ENCODE measurements at regions not wholly inside any gene's neighbourhood (a gene's known extent, or its start where the extent isn't known, plus 50 kb on each side); places are given as distances from the start of the nearest gene placed in this dataset.

- TF ChIP-seq CTCF (IDR thresholded peaks at IDR 0.05): no peak
These were observed 166.4 kb downstream of the GADD45G start for GRCh38 chr9:89771205-89771604.

GRCh38 chr9:89773170-89773569 lies 168.4 kb downstream of the GADD45G start:
- H3K27ac Mint-ChIP-seq: no peak overlapping the region
- no peaks in the 10 kb centered on the region for H3K36me3 Mint-ChIP-seq (ENCODE audit: low read depth)
- DNase-seq: no peak
- peaks cover 24% of the 10 kb centered on the region for H3K4me1 Mint-ChIP-seq
- TF ChIP-seq CTCF (IDR thresholded peaks at IDR 0.05): no peak
- H3K4me3 Mint-ChIP-seq: no peak overlapping the region
- H3K9me3 Mint-ChIP-seq: no peaks in the 10 kb centered on the region
- peaks cover 18% of the 10 kb centered on the region for H3K27me3 Mint-ChIP-seq (ENCODE audit: low read depth, poor library complexity)

More at GRCh38 chr9:89771205-89771604, 166.4 kb downstream of the GADD45G start:
- Mint-ChIP-seq H3K27me3 (ENCODE audit: low read depth, poor library complexity) (peaks cover 10% of the 10 kb centered on the region), H3K9me3 (peaks cover 3% of the 10 kb centered on the region), H3K4me1 (peaks cover 16% of the 10 kb centered on the region), H3K27ac (no peak overlapping the region), H3K36me3 (ENCODE audit: low read depth) (no peaks in the 10 kb centered on the region), H3K4me3 (no peak overlapping the region)
- DNase-seq: no peak

GRCh38 chr9:89774858-89775370 lies 170.1 kb downstream of the GADD45G start:
- no peak for TF ChIP-seq CTCF (IDR thresholded peaks at IDR 0.05)
- no peak for DNase-seq
- no peak overlapping the region for H3K4me3 Mint-ChIP-seq
- peaks cover 41% of the 10 kb centered on the region for H3K4me1 Mint-ChIP-seq
- peaks cover 18% of the 10 kb centered on the region for H3K27me3 Mint-ChIP-seq (ENCODE audit: low read depth, poor library complexity)
- no peak overlapping the region for H3K27ac Mint-ChIP-seq
- H3K36me3 Mint-ChIP-seq (ENCODE audit: low read depth): no peaks in the 10 kb centered on the region
- no peaks in the 10 kb centered on the region for H3K9me3 Mint-ChIP-seq

GRCh38 chr9:89775641-89776040 lies 170.8 kb downstream of the GADD45G start:
- H3K27me3 Mint-ChIP-seq (ENCODE audit: low read depth, poor library complexity): peaks cover 21% of the 10 kb centered on the region
- H3K4me1 Mint-ChIP-seq: peaks cover 46% of the 10 kb centered on the region
- TF ChIP-seq CTCF (IDR thresholded peaks at IDR 0.05): no peak
- no peaks in the 10 kb centered on the region for H3K36me3 Mint-ChIP-seq (ENCODE audit: low read depth)
- H3K4me3 Mint-ChIP-seq: no peak overlapping the region
- H3K27ac Mint-ChIP-seq: no peak overlapping the region
- no peak for DNase-seq
- no peaks in the 10 kb centered on the region for H3K9me3 Mint-ChIP-seq

- Mint-ChIP-seq H3K9me3 (no peaks in the 10 kb centered on the region), H3K27ac (no peak overlapping the region), H3K36me3 (ENCODE audit: low read depth) (no peaks in the 10 kb centered on the region), H3K4me1 (peaks cover 57% of the 10 kb centered on the region), H3K27me3 (ENCODE audit: low read depth, poor library complexity) (peaks cover 28% of the 10 kb centered on the region), H3K4me3 (no peak overlapping the region)
- TF ChIP-seq CTCF (IDR thresholded peaks at IDR 0.05): no peak
- no peak for DNase-seq
These were observed 172.1 kb downstream of the GADD45G start for GRCh38 chr9:89776795-89777525.

GRCh38 chr9:89777544-89777943 lies 172.7 kb downstream of the GADD45G start:
- Mint-ChIP-seq H3K4me1 (peaks cover 63% of the 10 kb centered on the region), H3K27me3 (ENCODE audit: low read depth, poor library complexity) (peaks cover 31% of the 10 kb centered on the region), H3K36me3 (ENCODE audit: low read depth) (no peaks in the 10 kb centered on the region), H3K4me3 (no peak overlapping the region), H3K27ac (no peak overlapping the region), H3K9me3 (no peaks in the 10 kb centered on the region)
- no peak for DNase-seq
- TF ChIP-seq CTCF (IDR thresholded peaks at IDR 0.05): no peak
